DND-41 (cell line): ENCODE measurements at regions not wholly inside any gene's neighbourhood (a gene's known extent, or its start where the extent isn't known, plus 50 kb on each side); places are given as distances from the start of the nearest gene placed in this dataset.

Source experiments
- ATAC-seq: fragments of 200-7000 bp; cut with Tn5 transposase; 3 replicates; pipeline ENCODE4 v1.9.1; 2021; ENCODE audit warnings: low read depth; ENCODE audit not compliant: insufficient read depth
- DNase-seq: peaks from one replicate; pipeline ENCODE4 v3.0.0-alpha.2; 2020
- H2AFZ ChIP-seq: 2 replicates; pipeline ENCODE4 v1.6.0; 2012; ENCODE audit warnings: low read depth, low read length
- H3K27ac ChIP-seq: 2 replicates; pipeline ENCODE4 v1.5.1; 2012; ENCODE audit warnings: low read length, inconsistent platforms
- H3K27me3 ChIP-seq: fragments of 200-600 bp; sonication (generic); 2 replicates; pipeline ENCODE4 v1.6.0; 2012; ENCODE audit warnings: low read length, mild to moderate bottlenecking, inconsistent platforms; ENCODE audit not compliant: insufficient read depth, poor library complexity
- H3K36me3 ChIP-seq: 2 replicates; pipeline ENCODE4 v1.5.1; 2012; ENCODE audit warnings: low read length, inconsistent platforms; ENCODE audit not compliant: insufficient read depth
- H3K4me1 ChIP-seq: 2 replicates; pipeline ENCODE4 v1.5.1; 2012; ENCODE audit warnings: mild to moderate bottlenecking, low read length; ENCODE audit not compliant: insufficient read depth
- H3K4me2 ChIP-seq: 2 replicates; pipeline ENCODE4 v1.6.0; 2012; ENCODE audit warnings: mild to moderate bottlenecking, moderate library complexity, low read length, inconsistent platforms; ENCODE audit not compliant: insufficient read depth
- H3K4me3 ChIP-seq, 2 experiments: fragments of 200-600 bp in 1 of 2; shearing (Covaris generic) in 1 of 2; 2 replicates each; pipeline ENCODE4 v1.5.1; 2012 to 2016; ENCODE audit warnings: inconsistent platforms in 2 of 2, low read length in 2 of 2, mild to moderate bottlenecking in 2 of 2, low read depth in 1 of 2, moderate library complexity in 1 of 2
- H3K79me2 ChIP-seq: 2 replicates; pipeline ENCODE4 v1.6.0; 2012; ENCODE audit warnings: low read length, inconsistent platforms; ENCODE audit not compliant: insufficient read depth
- H3K9ac ChIP-seq: 2 replicates; pipeline ENCODE4 v1.6.0; 2012; ENCODE audit warnings: low read depth, mild to moderate bottlenecking, inconsistent platforms, low read length, moderate library complexity
- H3K9me3 ChIP-seq: 2 replicates; pipeline ENCODE4 v1.5.1; 2012; ENCODE audit warnings: low read length, moderate library complexity, mild to moderate bottlenecking, inconsistent platforms; ENCODE audit not compliant: insufficient read depth, severe bottlenecking
- H4K20me1 ChIP-seq: 2 replicates; pipeline ENCODE4 v1.6.0; 2012; ENCODE audit warnings: low read length; ENCODE audit not compliant: insufficient read depth
- EZH2 ChIP-seq: IDR thresholded peaks from 3 replicates; pipeline ENCODE4 v1.6.1; 2012; ENCODE audit warnings: borderline replicate concordance, low read depth, mild to moderate bottlenecking, moderate library complexity, low read length, inconsistent platforms; ENCODE audit not compliant: severe bottlenecking
- TF ChIP-seq, protein P1 (sequence below): IDR thresholded peaks from 2 replicates; pipeline ENCODE4 v1.5.1; 2012; ENCODE audit warnings: borderline replicate concordance, low read length, moderate library complexity, mild to moderate bottlenecking; ENCODE audit not compliant: poor library complexity, severe bottlenecking; ENCODE audit errors: extremely low read depth

DNA sequence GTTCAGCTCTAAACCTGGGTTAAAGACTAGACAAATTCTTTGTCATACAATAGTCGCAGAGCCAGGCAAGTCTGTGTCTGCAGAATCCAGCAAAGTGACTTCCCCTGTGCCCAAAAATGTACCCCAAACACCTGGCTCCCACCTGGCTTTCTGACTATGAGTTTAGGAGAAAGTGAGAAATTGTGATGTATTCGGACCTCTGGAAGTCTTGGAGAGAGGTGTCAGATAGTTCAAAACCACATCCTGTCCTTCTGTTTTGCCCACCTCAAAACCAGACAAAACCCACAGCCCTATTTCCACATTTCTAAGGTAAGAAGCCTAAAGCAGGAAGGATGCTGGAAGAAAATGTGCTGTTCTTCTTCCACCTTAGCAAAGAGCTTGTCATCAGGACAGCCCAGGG lies 63.8 kb upstream of the CLMP start:
- Histone ChIP-seq H3K4me2 (no peak overlapping the region), H3K27ac (no peak overlapping the region), H3K4me3 (no peak overlapping the region), H3K36me3 (no peaks in the 10 kb centered on the region), H3K4me1 (peaks cover 3% of the 10 kb centered on the region), H3K79me2 (no peaks in the 10 kb centered on the region), H3K9me3 (peaks cover 9% of the 10 kb centered on the region), H3K9ac (no peak overlapping the region), H3K27me3 (no peaks in the 10 kb centered on the region), H2AFZ (no peak overlapping the region), H4K20me1 (no peaks in the 10 kb centered on the region)
- no peak for ATAC-seq
- DNase-seq: no peak
- TF ChIP-seq EZH2: no peak
- TF ChIP-seq, protein P1, sequence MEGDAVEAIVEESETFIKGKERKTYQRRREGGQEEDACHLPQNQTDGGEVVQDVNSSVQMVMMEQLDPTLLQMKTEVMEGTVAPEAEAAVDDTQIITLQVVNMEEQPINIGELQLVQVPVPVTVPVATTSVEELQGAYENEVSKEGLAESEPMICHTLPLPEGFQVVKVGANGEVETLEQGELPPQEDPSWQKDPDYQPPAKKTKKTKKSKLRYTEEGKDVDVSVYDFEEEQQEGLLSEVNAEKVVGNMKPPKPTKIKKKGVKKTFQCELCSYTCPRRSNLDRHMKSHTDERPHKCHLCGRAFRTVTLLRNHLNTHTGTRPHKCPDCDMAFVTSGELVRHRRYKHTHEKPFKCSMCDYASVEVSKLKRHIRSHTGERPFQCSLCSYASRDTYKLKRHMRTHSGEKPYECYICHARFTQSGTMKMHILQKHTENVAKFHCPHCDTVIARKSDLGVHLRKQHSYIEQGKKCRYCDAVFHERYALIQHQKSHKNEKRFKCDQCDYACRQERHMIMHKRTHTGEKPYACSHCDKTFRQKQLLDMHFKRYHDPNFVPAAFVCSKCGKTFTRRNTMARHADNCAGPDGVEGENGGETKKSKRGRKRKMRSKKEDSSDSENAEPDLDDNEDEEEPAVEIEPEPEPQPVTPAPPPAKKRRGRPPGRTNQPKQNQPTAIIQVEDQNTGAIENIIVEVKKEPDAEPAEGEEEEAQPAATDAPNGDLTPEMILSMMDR: no peak

DNA sequence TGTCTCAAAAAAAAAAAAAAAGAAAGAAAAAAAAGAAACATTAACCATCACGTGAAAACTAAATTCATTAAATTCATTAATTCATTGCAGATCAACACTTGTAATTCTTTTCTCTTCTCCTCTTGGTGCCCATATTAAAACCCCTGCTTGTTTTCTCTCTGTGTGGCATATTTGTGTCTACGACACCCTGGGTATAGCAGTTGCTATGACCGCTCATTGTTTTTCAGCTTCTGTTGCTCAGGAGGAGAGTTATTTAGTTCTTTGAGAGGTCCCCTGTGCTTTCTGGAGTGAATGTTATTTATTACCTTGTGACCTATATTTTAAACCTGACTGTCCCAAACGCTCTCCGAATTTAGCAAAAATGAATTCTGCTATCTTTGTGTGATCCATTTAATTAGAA lies 62.3 kb upstream of the CLMP start:
- Histone ChIP-seq H3K9ac (no peak overlapping the region), H3K4me2 (no peak overlapping the region), H3K27ac (no peak overlapping the region), H3K9me3 (peaks cover 9% of the 10 kb centered on the region), H4K20me1 (no peaks in the 10 kb centered on the region), H3K4me1 (no peaks in the 10 kb centered on the region), H3K79me2 (no peaks in the 10 kb centered on the region), H3K4me3 (no peak overlapping the region), H3K27me3 (peaks cover under 1% of the 10 kb centered on the region), H3K36me3 (no peaks in the 10 kb centered on the region), H2AFZ (no peak overlapping the region)
- DNase-seq (no peak), ATAC-seq (no peak)
- no peak for TF ChIP-seq EZH2
- TF ChIP-seq, protein P1: no peak

DNA sequence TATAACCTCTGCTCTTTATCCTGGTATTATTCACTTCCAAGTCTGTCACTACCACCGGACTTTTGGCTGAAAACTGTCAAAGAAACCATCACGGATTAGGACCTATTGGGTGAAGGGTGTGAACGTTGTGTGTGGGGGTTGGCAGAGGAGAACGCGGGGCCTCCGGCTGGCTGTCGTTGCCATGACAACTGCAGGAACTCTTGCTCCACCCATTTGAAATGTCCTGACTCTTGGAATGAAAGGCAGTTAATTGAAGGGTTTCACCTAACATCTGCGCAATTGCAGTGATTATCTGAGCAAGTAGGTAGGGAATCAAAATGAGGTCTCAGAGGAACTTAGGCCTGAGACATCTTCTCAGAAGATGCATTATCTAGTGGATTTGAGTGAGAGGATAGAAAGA lies 60.9 kb upstream of the CLMP start:
- Histone ChIP-seq H4K20me1 (no peaks in the 10 kb centered on the region), H3K36me3 (no peaks in the 10 kb centered on the region), H3K27me3 (peaks cover 11% of the 10 kb centered on the region), H3K27ac (no peak overlapping the region), H3K79me2 (no peaks in the 10 kb centered on the region), H3K4me1 (no peaks in the 10 kb centered on the region), H3K9ac (no peak overlapping the region), H2AFZ (no peak overlapping the region), H3K4me2 (no peak overlapping the region), H3K9me3 (peaks cover 9% of the 10 kb centered on the region), H3K4me3 (no peak overlapping the region)
- no peak for DNase-seq
- no peak for TF ChIP-seq EZH2
- TF ChIP-seq, protein P1: no peak
- no peak for ATAC-seq

DNA sequence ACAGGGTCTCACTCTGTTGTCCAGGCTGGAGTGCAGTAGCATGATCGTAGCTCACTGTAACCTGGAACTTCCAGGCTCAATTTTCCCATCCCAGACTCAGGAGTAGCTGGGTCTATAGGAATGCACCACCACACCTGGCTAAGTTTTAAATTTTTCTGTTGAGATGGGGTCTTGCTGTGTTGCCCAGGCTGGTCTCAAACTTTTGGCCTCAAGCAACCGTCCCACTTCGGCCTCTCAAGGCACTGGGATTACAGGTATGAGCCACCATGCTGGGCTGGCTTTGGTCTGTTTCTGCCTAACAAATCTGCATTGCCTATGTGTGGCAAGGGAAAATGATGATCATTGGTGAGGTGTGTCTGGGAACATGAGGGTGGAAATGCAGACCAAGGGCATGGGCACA lies 59.3 kb upstream of the CLMP start:
- no peak overlapping the region for H3K4me2 ChIP-seq
- H2AFZ ChIP-seq: no peak overlapping the region
- H3K36me3 ChIP-seq: no peaks in the 10 kb centered on the region
- no peak overlapping the region for H3K9ac ChIP-seq
- H3K79me2 ChIP-seq: no peaks in the 10 kb centered on the region
- H3K27me3 ChIP-seq: peaks cover 16% of the 10 kb centered on the region
- no peak overlapping the region for H3K27ac ChIP-seq
- DNase-seq (no peak), ATAC-seq (no peak)
- no peaks in the 10 kb centered on the region for H3K4me1 ChIP-seq
- TF ChIP-seq, protein P1: no peak
- TF ChIP-seq EZH2: no peak
- H3K9me3 ChIP-seq: peaks cover 9% of the 10 kb centered on the region
- no peak overlapping the region for H3K4me3 ChIP-seq
- H4K20me1 ChIP-seq: no peaks in the 10 kb centered on the region
